ENCODE measurements at regions not wholly inside any gene's neighbourhood (a gene's known extent, or its start where the extent isn't known, plus 50 kb on each side); places are given as distances from the start of the nearest gene placed in this dataset.

DNA sequence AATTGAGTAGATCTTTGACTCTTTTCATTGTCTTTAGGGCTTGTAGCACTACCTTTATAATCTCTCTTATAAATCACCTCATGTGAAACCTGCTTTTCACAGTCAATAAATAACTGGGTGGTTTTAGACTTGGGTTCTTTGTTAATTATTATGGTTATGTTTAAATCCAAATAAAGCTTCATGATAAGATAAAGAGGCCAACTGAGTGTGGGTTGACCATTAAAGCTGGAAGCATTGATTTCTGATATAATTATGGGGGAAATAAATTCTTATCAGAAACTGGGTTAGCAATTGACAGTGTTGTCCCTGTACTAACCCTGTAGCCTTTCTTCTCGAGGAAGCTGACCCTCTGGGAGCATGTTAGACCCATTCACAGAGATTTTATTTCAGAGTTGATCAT, 384.7 kb upstream of the LCORL start:
- no peak for FAIRE-seq

- no peak for FAIRE-seq
Measured at GRCh38 chr4:18405054-18405453, 383.5 kb upstream of the LCORL start.

- no peak for FAIRE-seq
Measured at GRCh38 chr4:18404642-18405041, 383.1 kb upstream of the LCORL start.

DNA sequence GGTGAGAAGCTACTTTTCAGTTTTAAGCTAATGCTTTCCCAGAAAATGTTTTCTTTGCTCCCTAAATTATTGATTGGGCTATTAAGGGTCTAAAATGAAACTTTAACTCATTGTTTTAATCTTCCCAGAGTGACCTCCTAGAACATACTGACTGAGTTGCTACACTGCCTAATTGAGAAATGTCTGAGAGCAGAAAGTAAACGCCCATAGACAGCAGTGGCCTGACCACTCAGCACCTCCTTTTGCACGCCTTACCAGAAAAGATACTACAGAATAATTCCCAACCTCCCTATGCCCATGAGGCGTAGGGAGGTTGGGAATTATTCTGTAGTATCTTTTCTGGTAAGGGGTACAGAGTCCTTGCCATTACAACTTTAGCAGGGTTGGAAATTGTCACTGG, 381.8 kb upstream of the LCORL start:
- FAIRE-seq = no peak

DNA sequence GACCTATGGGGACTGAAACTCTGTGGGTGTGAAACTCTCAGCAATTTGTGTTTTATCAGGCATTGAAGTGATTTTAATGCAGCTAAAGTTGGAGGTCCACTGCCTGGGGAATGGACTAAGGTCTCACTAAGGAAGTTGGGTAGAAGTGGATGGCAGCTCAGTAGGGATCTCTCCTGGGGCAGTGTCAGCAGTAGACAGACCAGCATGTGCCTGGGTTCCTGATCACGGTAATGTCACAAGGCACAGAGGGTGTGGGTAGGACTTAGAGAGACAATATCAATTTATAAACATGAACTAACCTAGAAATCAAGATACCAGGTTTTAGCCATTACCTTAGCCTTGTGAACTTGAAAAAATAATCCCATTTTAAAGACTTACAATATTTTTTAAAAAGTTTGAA, 380.3 kb upstream of the LCORL start:
- FAIRE-seq = no peak

DNA sequence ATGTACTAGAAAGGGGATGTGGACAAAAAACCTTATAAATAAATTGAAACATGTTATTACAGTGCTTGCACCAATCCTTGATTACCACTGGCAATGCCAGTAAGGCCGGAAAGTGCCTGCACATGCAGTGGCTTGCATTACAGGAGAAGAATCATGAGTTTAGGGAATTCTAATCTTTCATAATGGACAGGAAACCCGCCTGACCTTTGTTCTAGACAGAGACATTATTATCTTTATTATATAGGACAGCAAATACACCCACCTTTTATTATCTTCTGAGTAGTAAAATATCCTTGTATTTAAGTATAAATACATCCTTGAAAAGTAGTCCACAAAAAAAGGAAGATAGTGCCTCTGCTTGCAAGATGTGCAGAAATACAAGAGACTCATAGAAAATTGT, 379.9 kb upstream of the LCORL start:
- FAIRE-seq = no peak

- no peak for FAIRE-seq
Measured at GRCh38 chr4:18398661-18399060, 377.1 kb upstream of the LCORL start.

- no peak for FAIRE-seq
Measured at GRCh38 chr4:18397681-18398390, 376.3 kb upstream of the LCORL start.

GRCh38 chr4:18394656-18395055, 373.1 kb upstream of the LCORL start:
- no peak for FAIRE-seq

DNA sequence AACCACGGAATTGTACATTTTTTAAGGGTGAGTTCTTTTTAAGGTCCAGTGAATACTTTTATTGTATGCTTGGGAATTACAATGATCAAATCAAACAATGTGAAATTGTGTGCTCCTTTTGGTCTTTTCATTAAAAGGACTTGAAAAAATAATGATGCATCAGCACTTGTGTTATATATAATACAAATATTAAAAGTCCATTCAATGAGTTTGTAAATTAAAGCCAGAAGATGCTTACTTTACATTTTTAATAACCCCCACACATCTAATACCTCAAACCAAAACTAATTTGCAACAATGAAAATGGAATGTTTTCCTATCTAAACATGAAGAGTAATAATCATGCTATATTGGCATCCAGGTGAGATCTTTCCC, 369.8 kb upstream of the LCORL start:
- no peak for FAIRE-seq

DNA sequence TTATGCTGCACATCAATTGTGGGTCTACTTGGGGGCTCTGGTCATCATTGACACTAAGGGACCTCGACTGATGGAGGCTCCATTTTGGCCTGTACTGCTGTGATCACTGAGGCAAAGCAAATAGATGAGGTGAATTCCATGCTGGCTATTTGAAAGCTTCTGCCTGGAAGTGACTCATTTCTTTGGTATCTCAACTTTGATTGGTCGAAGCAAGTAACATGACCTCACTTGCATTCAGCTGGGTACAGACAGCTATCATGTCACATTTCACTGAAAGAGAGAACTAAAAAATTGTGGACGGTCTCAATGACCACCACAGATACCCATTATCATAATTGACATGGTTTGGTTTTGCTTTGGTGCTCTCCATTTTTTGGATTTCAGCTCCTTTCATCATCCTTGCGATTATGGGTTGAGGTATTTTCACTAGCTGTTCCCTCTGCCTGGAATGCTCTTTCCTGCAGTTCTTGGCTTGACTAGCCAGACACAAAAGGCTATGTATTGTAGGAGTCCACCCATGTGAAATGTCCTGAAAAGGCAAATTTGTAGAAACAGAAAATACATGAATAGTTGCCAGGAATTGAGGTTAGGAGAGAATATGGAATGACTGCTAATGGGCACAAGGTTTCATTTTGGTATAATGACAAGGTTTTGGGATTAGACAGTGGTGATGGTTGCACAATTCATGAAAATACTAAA, 369.2 kb upstream of the LCORL start:
- no peak for FAIRE-seq

DNA sequence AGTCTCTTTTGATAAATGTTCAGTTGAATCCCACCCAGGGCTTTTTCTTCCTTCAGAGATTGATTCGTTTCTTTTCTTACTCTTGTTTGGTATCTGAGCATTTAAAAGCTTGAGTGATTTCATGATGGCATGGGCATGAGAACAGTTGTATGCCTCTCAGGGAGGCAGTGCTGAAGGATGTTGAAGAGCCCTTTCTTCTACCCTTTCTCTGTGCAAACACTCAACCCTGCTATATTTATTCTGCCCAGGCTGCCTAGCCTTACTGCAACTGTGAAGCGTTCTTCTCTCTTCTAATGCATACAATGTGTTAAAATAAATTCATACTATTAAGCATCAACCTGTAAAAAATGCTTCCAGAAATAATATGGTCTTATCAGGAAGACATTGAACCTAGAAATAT, 367.6 kb upstream of the LCORL start:
- FAIRE-seq = no peak

DNA sequence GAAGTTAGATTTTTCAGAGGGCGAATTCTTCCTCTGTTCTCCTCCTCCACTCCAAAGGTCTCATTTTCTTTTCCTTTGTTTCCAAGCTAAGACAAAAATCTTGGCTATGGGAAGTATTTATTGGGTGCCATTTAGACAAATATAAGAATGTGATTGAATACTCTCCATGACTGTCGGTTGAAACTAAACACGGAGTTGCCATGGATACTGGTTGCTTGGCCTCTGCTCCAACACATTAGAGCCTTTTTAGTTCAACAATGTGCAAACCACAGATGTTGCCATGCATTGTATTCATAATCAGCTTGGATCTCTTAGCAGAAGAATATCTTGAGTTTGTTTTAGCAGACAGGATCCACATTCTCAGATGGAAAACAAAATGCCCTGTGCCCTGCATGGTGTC, 366.5 kb upstream of the LCORL start:
- no peak for FAIRE-seq

GRCh38 chr4:18381186-18381585, 359.6 kb upstream of the LCORL start:
- no peak for FAIRE-seq

DNA sequence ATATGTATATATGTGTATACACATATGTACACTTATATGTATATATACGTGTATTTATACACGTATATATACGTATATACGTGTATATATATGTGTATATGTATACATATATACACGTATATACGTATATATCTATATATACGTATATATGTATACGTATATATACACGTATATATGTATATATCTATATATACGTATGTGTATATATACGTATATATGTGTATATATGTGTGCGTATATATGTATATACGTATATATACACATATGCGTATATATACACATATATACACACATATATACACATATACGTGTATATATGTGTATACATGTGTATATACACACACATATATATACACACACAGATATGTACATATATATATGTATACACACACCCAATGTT, 348.0 kb upstream of the LCORL start:
- FAIRE-seq = no peak

GRCh38 chr4:18366892-18367291, 345.3 kb upstream of the LCORL start:
- FAIRE-seq = no peak

- FAIRE-seq = no peak
Measured at GRCh38 chr4:18366136-18366535, 344.6 kb upstream of the LCORL start.

GRCh38 chr4:18343581-18343980, 322.0 kb upstream of the LCORL start:
- no peak for FAIRE-seq

DNA sequence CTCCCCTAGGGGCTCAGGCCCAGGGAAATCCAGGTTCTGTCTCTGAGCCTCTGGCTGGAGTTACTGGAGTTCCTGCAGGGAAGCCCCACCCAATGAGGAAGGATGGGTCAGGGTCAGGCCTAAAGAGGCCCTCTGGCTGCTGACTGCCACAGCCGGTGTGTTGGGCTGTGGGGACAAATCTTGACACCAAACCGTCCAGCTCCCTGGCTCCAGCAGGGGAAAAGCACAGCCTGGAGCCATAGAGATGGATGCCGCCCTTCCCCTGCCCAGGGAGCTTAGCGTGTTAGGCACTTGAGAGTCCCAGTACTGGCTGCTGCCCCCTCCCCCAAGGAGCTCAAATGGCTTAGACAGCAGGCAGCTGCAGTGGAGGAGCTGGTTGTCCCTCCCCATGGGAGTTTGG, 321.3 kb upstream of the LCORL start:
- no peak for FAIRE-seq

DNA sequence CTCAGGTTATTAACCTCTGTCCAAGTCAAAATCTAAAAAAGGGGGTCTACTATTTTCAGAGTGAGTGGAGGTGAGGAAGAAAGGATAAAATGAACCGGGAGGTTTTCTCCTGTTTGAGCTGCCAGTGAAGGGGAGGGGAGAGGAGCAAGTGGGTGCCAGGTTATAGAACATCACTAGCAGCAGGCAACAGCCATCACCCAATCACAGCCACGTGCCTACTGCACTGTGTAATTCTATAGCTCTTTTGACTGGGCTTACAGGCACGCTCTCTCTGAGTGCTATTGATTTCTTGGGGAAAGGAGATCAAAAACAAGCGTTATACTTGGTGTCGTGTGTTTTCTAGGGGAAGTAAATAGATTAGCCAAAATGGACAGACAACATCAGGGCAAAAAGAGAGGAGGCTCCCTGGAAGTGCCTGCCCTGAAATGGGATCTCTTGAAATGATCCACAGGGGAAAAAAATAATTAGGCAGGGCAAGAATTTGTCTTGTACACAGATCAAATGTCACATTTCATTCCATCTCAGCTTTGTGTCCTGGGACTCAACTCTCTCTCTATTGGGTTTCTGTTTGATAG, 300.5 kb upstream of the LCORL start:
- FAIRE-seq = no peak

DNA sequence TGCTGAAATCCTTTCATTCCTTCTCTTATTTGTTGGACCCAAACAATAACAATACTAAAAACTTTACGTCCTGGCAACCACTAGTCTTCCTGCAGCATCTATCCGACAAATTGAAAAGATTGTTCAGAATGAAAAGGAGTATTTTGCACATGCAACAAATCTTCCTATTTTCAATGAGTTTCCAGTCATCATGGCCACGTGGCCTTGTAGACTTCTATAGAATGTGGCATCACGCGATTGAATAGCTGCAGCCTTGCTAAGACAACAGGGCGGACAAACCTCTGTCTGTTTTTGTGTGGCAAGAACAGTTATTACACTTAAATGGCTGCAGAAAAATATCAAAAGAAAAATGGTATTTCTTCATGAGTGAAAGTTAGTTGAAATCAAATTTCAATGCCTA, 297.9 kb upstream of the LCORL start:
- FAIRE-seq = no peak

DNA sequence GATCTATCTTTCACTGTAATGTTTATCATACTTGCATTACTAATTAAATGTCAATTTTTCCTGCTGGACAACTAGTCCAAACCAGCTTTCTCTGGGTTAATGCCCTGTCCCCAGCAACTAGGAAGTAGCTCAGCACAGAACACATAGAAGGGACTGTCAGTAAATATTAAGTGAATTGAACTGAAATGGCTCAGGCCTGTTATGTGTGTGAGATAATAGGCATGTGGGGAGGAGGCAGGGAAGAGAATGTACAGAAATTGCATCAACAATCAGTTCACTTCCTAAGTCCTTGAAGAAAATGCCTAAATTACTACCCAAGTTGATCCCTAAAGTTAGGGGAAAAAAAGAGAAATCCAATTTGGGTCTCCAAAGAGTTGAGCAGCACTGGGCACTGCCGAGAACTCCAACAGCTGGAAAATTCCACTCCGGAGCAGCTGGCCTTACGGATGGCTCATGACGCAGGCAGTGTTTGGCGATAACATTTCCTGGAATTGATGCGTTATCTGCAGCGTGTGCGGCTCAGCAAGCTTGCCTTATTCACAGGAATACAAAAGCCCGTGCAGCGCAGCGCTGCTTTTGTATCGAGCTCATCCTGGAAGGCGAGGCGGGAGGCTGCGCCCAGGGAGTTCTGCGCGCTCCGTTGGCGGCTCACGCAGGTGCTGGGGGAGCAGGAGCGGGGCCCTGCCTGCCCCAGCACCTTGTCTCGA, 297.3 kb upstream of the LCORL start:
- no peak for FAIRE-seq

GRCh38 chr4:18314731-18315130, 293.2 kb upstream of the LCORL start:
- FAIRE-seq = no peak

GRCh38 chr4:18297684-18298083, 276.1 kb upstream of the LCORL start:
- no peak for FAIRE-seq

Data from colon (tissue), 2 donors.